Mesothelial cell of epicardium (in vitro differentiated cells): ENCODE measurements at regions not wholly inside any gene's neighbourhood (a gene's known extent, or its start where the extent isn't known, plus 50 kb on each side); places are given as distances from the start of the nearest gene placed in this dataset.

Experiments used
- DNase-seq, 2 experiments: peaks; one replicate each; pipeline ENCODE4 v3.0.0; 2021; ENCODE audit warnings: low spot score in 2 of 2; ENCODE audit not compliant: unreplicated experiment in 2 of 2
- H3K27ac Mint-ChIP-seq: 2 replicates; pipeline ENCODE4 v1.8.0; 2021; ENCODE audit warnings: mixed read lengths
- H3K27me3 Mint-ChIP-seq: 2 replicates; pipeline ENCODE4 v1.8.0; 2021; ENCODE audit warnings: low read depth, mixed read lengths
- H3K36me3 Mint-ChIP-seq: 2 replicates; pipeline ENCODE4 v1.8.0; 2021; ENCODE audit warnings: mixed read lengths
- H3K4me1 Mint-ChIP-seq: 2 replicates; pipeline ENCODE4 v1.8.0; 2021; ENCODE audit warnings: mixed read lengths
- H3K4me3 Mint-ChIP-seq: 2 replicates; pipeline ENCODE4 v1.8.0; 2021; ENCODE audit warnings: mild to moderate bottlenecking, moderate library complexity, mixed read lengths
- H3K9me3 Mint-ChIP-seq: 2 replicates; pipeline ENCODE4 v1.8.0; 2021; ENCODE audit warnings: mixed read lengths
- CTCF ChIP-seq: fragments of 200-600 bp; sonication (generic); IDR thresholded peaks from one replicate; pipeline ENCODE4 v1.5.0; 2021; ENCODE audit warnings: antibody characterized with exemption; ENCODE audit not compliant: unreplicated experiment

GRCh38 chrX:69323786-69324720 lies 158.8 kb upstream of the PJA1 start:
- Mint-ChIP-seq H3K27me3 (no peaks in the 10 kb centered on the region), H3K36me3 (no peaks in the 10 kb centered on the region), H3K4me1 (no peaks in the 10 kb centered on the region), H3K4me3 (no peak overlapping the region), H3K27ac (no peak overlapping the region), H3K9me3 (peaks cover 12% of the 10 kb centered on the region)
- TF ChIP-seq CTCF, result no peak
- DNase-seq, result no peak

GRCh38 chrX:69321789-69322188 lies 156.5 kb upstream of the PJA1 start:
- Mint-ChIP-seq H3K27me3 (no peaks in the 10 kb centered on the region), H3K4me3 (no peak overlapping the region), H3K36me3 (no peaks in the 10 kb centered on the region), H3K4me1 (no peaks in the 10 kb centered on the region), H3K9me3 (peaks cover 4% of the 10 kb centered on the region), H3K27ac (no peak overlapping the region)
- no peak for DNase-seq
- TF ChIP-seq CTCF, result no peak

DNA sequence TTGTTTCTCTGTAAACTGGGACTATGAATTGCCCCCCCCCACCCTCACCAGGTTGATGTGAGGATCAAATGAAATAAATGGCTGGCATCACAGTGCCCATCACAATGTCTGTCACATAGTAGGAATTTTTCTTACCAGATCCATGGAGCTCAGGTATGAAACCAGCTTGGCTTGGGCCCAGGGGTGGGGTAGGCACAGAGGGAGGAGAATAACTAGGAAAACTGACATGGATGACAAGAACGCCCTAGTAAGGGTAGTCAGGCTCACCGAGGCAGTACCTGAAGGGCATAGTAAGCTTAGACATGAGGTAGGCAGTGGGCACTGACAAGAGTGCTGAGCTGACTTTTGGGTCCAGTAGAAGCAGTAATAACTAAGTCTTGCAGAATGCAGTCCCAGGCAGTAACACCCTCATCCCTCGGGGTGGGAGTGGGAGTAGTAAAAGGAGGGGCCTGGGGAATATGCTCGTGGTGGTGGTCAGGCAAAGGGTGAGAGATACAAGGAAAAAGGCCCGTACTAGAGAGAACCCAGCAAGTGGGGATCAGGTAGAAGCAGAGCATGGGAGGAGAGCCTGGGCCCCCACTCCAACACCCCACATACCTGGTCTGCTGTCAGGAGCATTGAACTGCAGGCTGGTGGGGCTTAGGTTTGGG lies 155.9 kb upstream of the PJA1 start:
- no peaks in the 10 kb centered on the region for H3K27me3 Mint-ChIP-seq
- no peak overlapping the region for H3K4me3 Mint-ChIP-seq
- no peaks in the 10 kb centered on the region for H3K36me3 Mint-ChIP-seq
- no peak overlapping the region for H3K27ac Mint-ChIP-seq
- H3K9me3 Mint-ChIP-seq, result peaks cover 6% of the 10 kb centered on the region
- no peak for TF ChIP-seq CTCF
- peaks cover 2% of the 10 kb centered on the region for H3K4me1 Mint-ChIP-seq
- DNase-seq, result no peak

GRCh38 chrX:69320116-69320515 lies 154.9 kb upstream of the PJA1 start:
- DNase-seq, result no peak
- TF ChIP-seq CTCF, result no peak
- Mint-ChIP-seq H3K9me3 (peaks cover 4% of the 10 kb centered on the region), H3K4me1 (peaks cover 4% of the 10 kb centered on the region), H3K27ac (no peak overlapping the region), H3K4me3 (no peak overlapping the region), H3K27me3 (no peaks in the 10 kb centered on the region), H3K36me3 (no peaks in the 10 kb centered on the region)

GRCh38 chrX:69319376-69319775 lies 154.1 kb upstream of the PJA1 start:
- H3K9me3 Mint-ChIP-seq, result peaks cover 4% of the 10 kb centered on the region

More at GRCh38 chrX:69319376-69319775, 154.1 kb upstream of the PJA1 start:
- TF ChIP-seq CTCF, result no peak
- DNase-seq, result no peak
- H3K36me3 Mint-ChIP-seq, result no peaks in the 10 kb centered on the region
- H3K4me1 Mint-ChIP-seq, result peaks cover 10% of the 10 kb centered on the region
- H3K27ac Mint-ChIP-seq, result no peak overlapping the region
- H3K27me3 Mint-ChIP-seq, result no peaks in the 10 kb centered on the region
- no peak overlapping the region for H3K4me3 Mint-ChIP-seq
